Breast epithelium (tissue), 4 donors: ENCODE measurements at regions not wholly inside any gene's neighbourhood (a gene's known extent, or its start where the extent isn't known, plus 50 kb on each side); places are given as distances from the start of the nearest gene placed in this dataset.

Experiments
- DNase-seq, 2 donors: peaks; one replicate each; pipeline ENCODE4 v3.0.0-alpha.2; 2019; ENCODE audit warnings: low spot score in 2 of 2
- H3K27ac ChIP-seq, 2 donors: fragments of 200-600 bp; sonication (generic) in 1 of 2; one replicate each; pipeline ENCODE4 v1.5.1; 2016 to 2019; ENCODE audit warnings: mild to moderate bottlenecking in 1 of 2
- H3K27me3 ChIP-seq, 2 donors: fragments of 200-600 bp; sonication (generic) in 1 of 2; one replicate each; pipeline versions ENCODE4 v1.5.1 to v1.6.0; 2017 to 2019; ENCODE audit warnings: control low read depth in 1 of 2, mild to moderate bottlenecking in 1 of 2
- H3K36me3 ChIP-seq: fragments of 200-600 bp; one replicate; pipeline ENCODE4 v1.5.1; 2019
- H3K4me1 ChIP-seq, 2 donors: fragments of 200-600 bp; sonication (generic); one replicate each; pipeline ENCODE4 v1.5.1; 2016 to 2019; ENCODE audit warnings: control low read depth in 1 of 2
- H3K4me3 ChIP-seq, 3 donors: fragments of 200-600 bp; sonication (generic); 1 replicate in 2 of 3; 2 replicates in 1 of 3; pipeline ENCODE4 v1.5.1; 2016 to 2019; ENCODE audit warnings: mild to moderate bottlenecking in 3 of 3, moderate library complexity in 2 of 3
- H3K9me3 ChIP-seq, 2 donors: fragments of 200-600 bp; sonication (generic) in 1 of 2; one replicate each; pipeline ENCODE4 v1.5.1; 2016 to 2019; ENCODE audit warnings: control low read depth in 1 of 2
- CTCF ChIP-seq, 3 donors: fragments of 450-650 bp; IDR thresholded peaks; one replicate each; pipeline ENCODE4 v1.5.1; 2016 to 2017; ENCODE audit warnings: antibody characterized with exemption in 3 of 3, mild to moderate bottlenecking in 3 of 3, moderate library complexity in 3 of 3
- POLR2A ChIP-seq: fragments of 450-650 bp; IDR thresholded peaks from one replicate; pipeline ENCODE4 v1.6.1; 2016; ENCODE audit warnings: antibody characterized with exemption, mild to moderate bottlenecking, moderate library complexity
- POLR2AphosphoS5 ChIP-seq, 3 donors: sonication (generic); formaldehyde crosslinking; IDR thresholded peaks; one replicate each; pipeline ENCODE4 v1.6.1; 2017; ENCODE audit warnings: antibody characterized with exemption in 3 of 3
- intact Hi-C: fragments of 100-400 bp; cut with DNase I; formaldehyde crosslinking; loops from one replicate; pipeline ENCODE4 v1.15.1; 2023; ENCODE audit warnings: low total_unique reads

DNA sequence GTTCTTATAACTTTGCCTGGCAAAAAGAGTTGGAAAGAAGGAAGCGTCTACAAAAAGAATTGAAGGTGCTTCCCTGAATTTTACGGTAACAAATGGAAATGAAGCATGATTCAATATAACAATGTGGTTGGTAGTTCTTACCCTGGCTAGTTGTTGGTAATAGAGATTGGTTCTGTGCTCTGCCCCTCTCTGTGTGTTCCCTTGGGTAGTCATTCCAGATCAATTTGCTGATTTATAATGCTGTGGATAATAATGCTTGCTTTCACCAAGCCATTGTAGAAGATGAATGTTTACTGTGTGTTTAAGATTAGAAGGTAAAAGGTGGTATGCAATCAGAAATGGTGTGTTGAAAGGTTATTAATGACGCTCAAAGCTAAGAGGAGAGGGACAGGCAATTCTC is 577.8 kb upstream of the NXPH2 start:
- no peak for DNase-seq
- TF ChIP-seq POLR2A, result no peak
- TF ChIP-seq CTCF (IDR thresholded peaks at IDR 0.05), result no peak
- TF ChIP-seq POLR2AphosphoS5 (IDR thresholded peaks at IDR 0.05), result no peak

GRCh38 chr2:139354518-139354917 is 574.3 kb upstream of the NXPH2 start:
- intact Hi-C loops, result no loop called here
- no peaks in the 10 kb centered on the region for H3K36me3 ChIP-seq
- H3K27ac ChIP-seq, result no peak overlapping the region
- no peaks in the 10 kb centered on the region for H3K4me1 ChIP-seq
- no peak for DNase-seq
- H3K9me3 ChIP-seq, result peaks cover 6 to 15% of the 10 kb centered on the region in 2 donors
- TF ChIP-seq POLR2AphosphoS5 (IDR thresholded peaks at IDR 0.05) (no peak), CTCF (IDR thresholded peaks at IDR 0.05) (no peak), POLR2A (no peak)
- no peaks in the 10 kb centered on the region for H3K27me3 ChIP-seq
- no peak overlapping the region for H3K4me3 ChIP-seq

More for the DNA sequence above, 577.8 kb upstream of the NXPH2 start:
- Histone ChIP-seq H3K9me3 (peaks cover 6 to 9% of the 10 kb centered on the region in 2 donors), H3K4me3 (no peak overlapping the region), H3K4me1 (no peaks in the 10 kb centered on the region), H3K27ac (no peak overlapping the region), H3K27me3 (no peaks in the 10 kb centered on the region), H3K36me3 (no peaks in the 10 kb centered on the region)
- intact Hi-C loops, result no loop called here

- no peak overlapping the region for H3K4me3 ChIP-seq
- DNase-seq, result no peak
- no peaks in the 10 kb centered on the region for H3K27me3 ChIP-seq
- H3K27ac ChIP-seq, result no peak overlapping the region
- intact Hi-C loops, result no loop called here
- H3K4me1 ChIP-seq, result no peaks in the 10 kb centered on the region
- no peaks in the 10 kb centered on the region for H3K36me3 ChIP-seq
- H3K9me3 ChIP-seq, result peaks cover 6 to 15% of the 10 kb centered on the region in 2 donors
- no peak for TF ChIP-seq POLR2AphosphoS5 (IDR thresholded peaks at IDR 0.05)
- TF ChIP-seq POLR2A, result no peak
- TF ChIP-seq CTCF (IDR thresholded peaks at IDR 0.05), result no peak
Measured at GRCh38 chr2:139353874-139354273, 573.7 kb upstream of the NXPH2 start.

DNA sequence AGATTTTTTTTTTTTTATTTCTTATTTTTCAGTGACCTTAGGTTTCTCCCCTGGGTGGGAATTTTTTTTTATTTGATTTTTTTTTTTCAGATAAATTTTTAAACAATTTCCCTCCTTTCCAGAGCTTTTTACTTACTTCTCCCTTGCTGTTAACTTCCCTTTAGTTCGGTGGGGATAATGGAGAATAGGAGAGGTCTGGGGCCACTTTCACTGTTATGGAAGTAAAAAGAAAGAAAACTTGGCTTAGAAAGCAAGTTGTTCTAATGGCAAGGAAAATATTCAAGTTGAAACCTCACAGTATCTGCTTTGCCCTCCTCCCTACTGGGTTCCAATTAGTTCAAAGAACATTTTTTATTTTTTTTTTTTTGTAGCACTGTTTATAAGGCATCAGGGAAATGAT is 537.1 kb upstream of the NXPH2 start:
- Histone ChIP-seq H3K9me3 (no peaks in the 10 kb centered on the region), H3K27ac (no peak overlapping the region), H3K36me3 (no peaks in the 10 kb centered on the region), H3K27me3 (no peaks in the 10 kb centered on the region), H3K4me1 (no peaks in the 10 kb centered on the region), H3K4me3 (no peak overlapping the region)
- no peak for DNase-seq
- no peak for TF ChIP-seq POLR2AphosphoS5 (IDR thresholded peaks at IDR 0.05)
- no peak for TF ChIP-seq POLR2A
- TF ChIP-seq CTCF (IDR thresholded peaks at IDR 0.05), result no peak
- intact Hi-C loops, result no loop called here

- intact Hi-C loops, result no loop called here
- no peaks in the 10 kb centered on the region for H3K36me3 ChIP-seq
- DNase-seq, result no peak
- no peaks in the 10 kb centered on the region for H3K4me1 ChIP-seq
- H3K27me3 ChIP-seq, result no peaks in the 10 kb centered on the region
- no peak overlapping the region for H3K27ac ChIP-seq
- no peak overlapping the region for H3K4me3 ChIP-seq
- no peaks in the 10 kb centered on the region for H3K9me3 ChIP-seq
- TF ChIP-seq CTCF (IDR thresholded peaks at IDR 0.05) (no peak), POLR2A (no peak), POLR2AphosphoS5 (IDR thresholded peaks at IDR 0.05) (no peak)
Measured at GRCh38 chr2:139314059-139314458, 533.9 kb upstream of the NXPH2 start.
